Panc1 (cell line): ENCODE measurements at regions not wholly inside any gene's neighbourhood (a gene's known extent, or its start where the extent isn't known, plus 50 kb on each side); places are given as distances from the start of the nearest gene placed in this dataset.
"Not testable (repeated sequence)": the region's sequence is repeated elsewhere in the genome, so short reads cannot be mapped to it uniquely, and the experiment has no call there.

Source experiments
- ATAC-seq: fragments of 200-7000 bp; cut with Tn5 transposase; 2 replicates; pipeline ENCODE4 v1.9.1; 2020; ENCODE audit warnings: mild to moderate bottlenecking, moderate library complexity
- BruUV-seq: library from RNA; stranded (reverse); fragments of 400-500 nt; replicated peaks from 2 replicates; lab custom pipeline; 2021; lab: Mats Ljungman, UMichigan
- CTCF ChIA-PET: fragments of 300-600 bp; sonication (Branson Sonifier 250); formaldehyde crosslinking; loops from one replicate; lab custom pipeline; 2022; ENCODE audit warnings: antibody characterized with exemption; lab: Charles Lee
- POLR2A ChIA-PET: fragments of 300-600 bp; sonication (Branson Sonifier 250); formaldehyde crosslinking; loops from one replicate; lab custom pipeline; 2022; ENCODE audit warnings: antibody characterized with exemption; lab: Charles Lee
- DNase-seq: peaks from one replicate; pipeline ENCODE4 v3.0.0-alpha.2; 2010; ENCODE audit warnings: low read depth, low spot score
- H3K27ac ChIP-seq: 2 replicates; pipeline ENCODE4 v1.5.1; 2011; ENCODE audit warnings: mild to moderate bottlenecking, low read length, inconsistent platforms
- H3K27me3 ChIP-seq: fragments of 200-500 bp; sonication (Bioruptor generic); 2 replicates; pipeline ENCODE4 v1.6.0; 2014; ENCODE audit warnings: low read length, inconsistent platforms; ENCODE audit not compliant: control insufficient read depth, insufficient read depth
- H3K36me3 ChIP-seq: fragments of 200-500 bp; sonication (Bioruptor generic); 2 replicates; pipeline ENCODE4 v1.5.1; 2014; ENCODE audit warnings: inconsistent platforms, mild to moderate bottlenecking, low read length, moderate library complexity; ENCODE audit not compliant: control insufficient read depth, insufficient read depth
- H3K4me1 ChIP-seq: 2 replicates; pipeline ENCODE4 v1.5.1; 2011; ENCODE audit warnings: inconsistent platforms, mild to moderate bottlenecking, low read length, moderate library complexity; ENCODE audit not compliant: control insufficient read depth, insufficient read depth
- H3K4me3 ChIP-seq, 2 experiments: 2 replicates each; pipeline ENCODE4 v1.5.1; 2011 to 2012; ENCODE audit warnings: low read depth in 2 of 2, low read length in 2 of 2, mild to moderate bottlenecking in 2 of 2, inconsistent platforms in 1 of 2, moderate library complexity in 1 of 2
- H3K9me3 ChIP-seq: fragments of 200-500 bp; sonication (Bioruptor generic); 2 replicates; pipeline ENCODE4 v1.5.1; 2014; ENCODE audit warnings: low read depth, mild to moderate bottlenecking, inconsistent platforms, low read length, moderate library complexity; ENCODE audit not compliant: control insufficient read depth, insufficient read depth
- CTCF ChIP-seq: fragments of 450-650 bp; IDR thresholded peaks from 2 replicates; pipeline ENCODE4 v1.5.1; 2017; ENCODE audit warnings: mild to moderate bottlenecking
- POLR2AphosphoS5 ChIP-seq: IDR thresholded peaks from 2 replicates; pipeline ENCODE4 v1.6.1; 2012; ENCODE audit warnings: mild to moderate bottlenecking, low read depth, low read length, moderate library complexity
- REST ChIP-seq, 2 experiments: IDR thresholded peaks; 2 replicates each; pipeline ENCODE4 v1.6.1; 2011 to 2012; ENCODE audit warnings: low read depth in 2 of 2, control low read depth in 1 of 2, low read length in 1 of 2, mild to moderate bottlenecking in 1 of 2, moderate library complexity in 1 of 2; ENCODE audit not compliant: insufficient read depth in 1 of 2
- SIN3A ChIP-seq: IDR thresholded peaks from 2 replicates; pipeline ENCODE4 v1.6.1; 2012; ENCODE audit warnings: low read depth, mild to moderate bottlenecking, low read length, moderate library complexity, borderline replicate concordance; ENCODE audit not compliant: insufficient read depth
- TCF7L2 ChIP-seq: IDR thresholded peaks from 2 replicates; pipeline ENCODE4 v1.6.1; 2011; ENCODE audit warnings: mild to moderate bottlenecking, low read depth, low read length, inconsistent platforms
- in situ Hi-C: cut with HindIII; loops from 2 replicates; pipeline ENCODE4 v1.10.0; 2016; ENCODE audit warnings: low sequenced_read_pairs, low pct_unique_long_range_greater_than_20kb
- intact Hi-C: fragments of 100-400 bp; cut with micrococcal nuclease; formaldehyde crosslinking; loops from one replicate; pipeline ENCODE4 v1.10.0; 2022; ENCODE audit not compliant: unreplicated experiment

- Histone ChIP-seq H3K4me3 (no peak overlapping the region), H3K9me3 (no peaks in the 10 kb centered on the region), H3K27ac (no peak overlapping the region), H3K36me3 (no peaks in the 10 kb centered on the region), H3K4me1 (no peaks in the 10 kb centered on the region), H3K27me3 (no peaks in the 10 kb centered on the region)
- intact Hi-C loops (no loop called here), in situ Hi-C loops (no loop called here)
- no peak for TF ChIP-seq CTCF
- ChIA-PET CTCF (no interaction called here), POLR2A (no interaction called here)
- no peak for DNase-seq
- no TSS peak for BruUV-seq
- ATAC-seq = no peak
Observed at GRCh38 chr2:34703292-34703691, 1104.2 kb upstream of the FAM98A start.

- H3K9me3 ChIP-seq, in situ Hi-C loops, H3K36me3 ChIP-seq, H3K4me3 ChIP-seq, H3K27me3 ChIP-seq, H3K4me1 ChIP-seq, intact Hi-C loops, BruUV-seq, CTCF ChIA-PET, H3K27ac ChIP-seq, POLR2A ChIA-PET, ATAC-seq, DNase-seq: not testable (repeated sequence)
Observed at GRCh38 chr2:34702391-34702790, 1103.3 kb upstream of the FAM98A start.

GRCh38 chr2:34677591-34677990, 1078.5 kb upstream of the FAM98A start:
- H3K27ac ChIP-seq, POLR2A ChIA-PET, in situ Hi-C loops, BruUV-seq, ATAC-seq, H3K36me3 ChIP-seq, DNase-seq, CTCF ChIA-PET, intact Hi-C loops, H3K4me3 ChIP-seq, H3K27me3 ChIP-seq, H3K9me3 ChIP-seq, H3K4me1 ChIP-seq: not testable (repeated sequence)

- H3K27me3 ChIP-seq, ATAC-seq, H3K36me3 ChIP-seq, in situ Hi-C loops, H3K9me3 ChIP-seq, intact Hi-C loops, BruUV-seq, H3K27ac ChIP-seq, CTCF ChIA-PET, H3K4me1 ChIP-seq, DNase-seq, POLR2A ChIA-PET, H3K4me3 ChIP-seq: not testable (repeated sequence)
Observed at GRCh38 chr2:34677119-34677531, 1078.0 kb upstream of the FAM98A start.

GRCh38 chr2:34670482-34670881, 1071.4 kb upstream of the FAM98A start:
- Histone ChIP-seq H3K9me3 (no peaks in the 10 kb centered on the region), H3K4me3 (no peak overlapping the region), H3K27ac (no peak overlapping the region), H3K4me1 (no peaks in the 10 kb centered on the region), H3K36me3 (no peaks in the 10 kb centered on the region), H3K27me3 (no peaks in the 10 kb centered on the region)
- in situ Hi-C loops = no loop called here
- BruUV-seq = no TSS peak
- DNase-seq = no peak
- no peak for ATAC-seq
- POLR2A ChIA-PET = interaction anchor here (0.6 kb wide), 1 partner anchor 104 kb away, joined by 3 read pairs; no protein-coding TSS in a partner anchor
- no peak for TF ChIP-seq TCF7L2
- TF ChIP-seq SIN3A = no peak
- TF ChIP-seq CTCF = no peak
- no peak for TF ChIP-seq POLR2AphosphoS5
- no peak for TF ChIP-seq REST (IDR thresholded peaks at IDR 0.05; ENCODE audit: insufficient read depth in 1 of 2, low read depth in 2 of 2, low read length in 1 of 2)
- intact Hi-C loops = no loop called here
- CTCF ChIA-PET = no interaction called here
